Inflammatory macrophage treated with lipopolysaccharide for 4 hours (primary cell): ENCODE measurements at regions not wholly inside any gene's neighbourhood (a gene's known extent, or its start where the extent isn't known, plus 50 kb on each side); places are given as distances from the start of the nearest gene placed in this dataset.
"Not testable (repeated sequence)": the region's sequence is repeated elsewhere in the genome, so short reads cannot be mapped to it uniquely, and the experiment has no call there.

ENCODE experiments used
- DNase-seq: peaks from one replicate; pipeline ENCODE4 v3.0.0-alpha.2; 2020

GRCh38 chr9:68593760-68594159 lies 53.1 kb upstream of the TMEM252 start:
- not testable (repeated sequence) for DNase-seq

- DNase-seq: no peak
Measured at GRCh38 chr9:68595868-68596267, 55.2 kb upstream of the TMEM252 start.

- DNase-seq: no peak
Measured at GRCh38 chr9:68597362-68597997, 56.8 kb upstream of the TMEM252 start.

GRCh38 chr9:68599826-68600225 lies 59.1 kb upstream of the TMEM252 start:
- no peak for DNase-seq

GRCh38 chr9:68601081-68601480 lies 60.4 kb upstream of the TMEM252 start:
- DNase-seq: no peak

- no peak for DNase-seq
Measured at GRCh38 chr9:68603371-68603770, 62.7 kb upstream of the TMEM252 start.

DNA sequence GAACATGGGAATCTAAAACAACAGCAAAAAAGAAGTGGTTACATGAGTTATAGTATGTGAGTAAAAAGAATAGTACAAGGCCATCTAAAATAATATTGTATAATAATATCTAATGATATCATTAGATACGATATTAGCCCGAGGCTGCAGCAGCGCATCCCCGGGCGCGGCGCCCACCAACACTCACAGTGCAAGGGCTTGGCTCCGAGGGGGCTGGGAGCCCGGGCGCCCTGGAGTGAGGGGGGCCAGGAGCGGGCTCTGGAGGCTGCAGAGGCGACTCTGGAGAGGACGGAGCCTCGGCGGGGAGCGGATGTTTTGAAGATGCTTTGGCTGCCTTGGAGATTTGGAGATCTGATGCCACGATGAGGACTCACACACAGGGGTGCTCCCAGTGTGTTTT lies 68.1 kb upstream of the TMEM252 start:
- no peak for DNase-seq

- no peak for DNase-seq
Measured at GRCh38 chr9:68609901-68610415, 69.3 kb upstream of the TMEM252 start.

GRCh38 chr9:68614121-68614520 lies 73.4 kb upstream of the TMEM252 start:
- DNase-seq: no peak

- not testable (repeated sequence) for DNase-seq
Measured at GRCh38 chr9:68617011-68617410, 76.3 kb upstream of the TMEM252 start.

DNA sequence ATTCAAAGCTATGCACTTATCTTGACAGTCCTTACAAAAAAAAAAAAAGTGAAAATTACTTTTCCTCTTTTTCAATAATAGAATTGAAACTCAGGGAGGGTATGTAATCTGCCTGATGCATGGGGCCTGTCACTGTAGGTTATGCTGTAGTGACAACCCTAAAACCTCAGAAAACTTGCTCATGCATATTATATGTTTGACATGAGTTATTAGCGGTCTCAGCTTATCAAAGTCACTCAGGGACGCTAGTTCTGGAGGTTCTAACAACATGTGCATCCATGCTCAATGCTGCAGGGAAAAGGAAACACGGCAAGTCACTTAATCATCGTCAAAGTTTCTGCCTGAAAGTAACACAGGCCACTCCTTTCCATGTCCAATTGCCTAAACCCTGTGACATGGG lies 78.4 kb upstream of the TMEM252 start:
- no peak for DNase-seq

DNA sequence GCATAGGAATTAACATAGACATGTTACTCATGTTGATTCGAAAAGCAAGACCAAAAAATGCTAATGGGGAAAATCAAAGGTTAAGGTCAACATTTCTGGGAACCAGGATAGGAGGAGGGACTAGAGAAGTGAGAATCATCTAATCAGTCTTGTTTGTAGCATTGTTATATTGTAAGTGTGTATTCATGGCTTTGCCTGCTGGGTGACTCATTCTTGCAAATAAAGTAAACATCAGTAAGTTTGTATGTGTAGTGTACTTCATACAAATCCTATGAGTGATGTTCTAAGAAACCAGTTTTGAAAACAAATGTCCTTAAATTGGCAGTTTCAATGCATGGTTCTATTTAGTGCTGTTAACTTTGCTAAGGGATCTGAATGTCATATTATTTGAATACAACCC lies 79.0 kb upstream of the TMEM252 start:
- DNase-seq: no peak

DNA sequence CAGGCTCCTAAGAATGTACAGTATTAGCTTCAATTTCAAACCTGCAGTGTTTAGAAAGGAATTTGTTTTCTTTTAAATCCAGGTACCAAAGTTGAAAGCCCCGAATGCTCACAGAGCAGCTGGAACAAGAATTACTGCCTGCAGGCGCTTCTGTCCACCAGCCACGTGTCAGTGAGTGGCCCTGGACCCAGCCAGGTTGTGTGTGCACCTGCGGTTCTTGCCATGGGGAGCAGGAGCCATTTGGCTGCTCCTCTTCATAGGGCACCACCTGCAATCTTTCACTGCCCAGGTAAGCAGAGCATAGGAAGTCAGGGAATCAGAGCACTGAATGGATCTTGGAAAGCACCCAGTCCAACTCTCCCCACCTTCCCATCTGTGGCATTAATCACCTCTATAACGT lies 79.5 kb upstream of the PIP5K1B start:
- DNase-seq: no peak

GRCh38 chr9:68626526-68626925 lies 78.5 kb upstream of the PIP5K1B start:
- no peak for DNase-seq

DNA sequence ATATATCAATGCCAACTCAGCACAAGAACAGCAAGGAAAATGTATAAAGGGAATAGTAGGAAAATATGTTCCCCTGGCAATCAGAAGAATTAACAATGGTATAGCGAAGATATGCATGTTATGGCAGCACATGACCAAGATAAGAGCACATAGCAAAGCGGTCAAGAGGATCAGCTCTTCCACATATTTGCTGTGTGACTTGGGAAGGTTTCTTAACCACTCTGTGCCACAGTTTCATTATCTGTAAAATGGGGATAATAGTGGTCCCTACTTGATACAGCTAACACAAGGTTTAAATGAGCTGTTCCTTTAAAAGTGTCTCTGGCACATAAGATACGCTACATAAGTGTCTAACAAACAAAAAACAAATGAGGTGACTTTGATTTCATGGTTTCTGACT lies 77.9 kb upstream of the PIP5K1B start:
- no peak for DNase-seq

GRCh38 chr9:68627594-68627993 lies 77.4 kb upstream of the PIP5K1B start:
- DNase-seq: no peak

DNA sequence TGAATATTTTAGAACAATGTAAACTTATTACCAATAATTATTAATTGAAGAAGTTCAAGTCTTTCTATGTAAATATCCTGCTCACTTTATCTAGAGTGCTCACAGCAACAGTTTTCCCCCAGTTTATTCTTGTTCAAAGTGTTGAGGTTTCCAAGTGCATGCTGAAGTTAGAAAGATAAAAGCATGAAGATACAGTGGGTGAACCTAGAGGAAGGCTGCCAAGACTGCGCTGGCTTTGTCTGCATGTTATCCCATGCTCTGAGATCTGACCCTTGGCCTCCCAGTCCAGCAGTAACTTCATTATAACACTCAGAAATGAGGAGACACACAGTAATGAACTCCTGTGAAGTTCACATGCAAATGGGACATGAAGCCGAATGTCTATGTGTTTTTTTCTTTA lies 76.0 kb upstream of the PIP5K1B start:
- DNase-seq: no peak

- no peak for DNase-seq
Measured at GRCh38 chr9:68631811-68632210, 73.2 kb upstream of the PIP5K1B start.

GRCh38 chr9:68637020-68637419 lies 68.0 kb upstream of the PIP5K1B start:
- no peak for DNase-seq

GRCh38 chr9:68639261-68639660 lies 65.8 kb upstream of the PIP5K1B start:
- not testable (repeated sequence) for DNase-seq

GRCh38 chr9:68640421-68641089 lies 64.5 kb upstream of the PIP5K1B start:
- no peak for DNase-seq

- peak; percentile 13 for DNase-seq
Measured at GRCh38 chr9:68643901-68644809, 60.9 kb upstream of the PIP5K1B start.

DNA sequence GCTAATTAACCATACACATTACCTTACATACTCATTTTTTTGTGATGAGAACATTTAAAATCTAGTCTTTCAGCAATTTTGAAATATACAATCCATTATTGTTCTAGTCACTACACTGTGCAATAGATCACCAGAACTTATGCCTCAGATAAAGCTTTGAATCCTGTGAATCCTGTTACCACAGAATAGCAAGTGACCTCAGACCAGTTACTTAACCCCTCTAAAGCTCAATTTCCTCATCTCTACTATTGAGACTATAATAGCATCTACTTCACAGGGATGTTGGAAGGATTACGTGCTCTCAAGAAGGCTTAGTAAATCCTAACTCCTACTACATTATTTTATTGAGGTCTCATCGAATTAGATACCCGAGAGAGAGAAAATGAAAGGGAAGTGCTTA lies 60.2 kb upstream of the PIP5K1B start:
- peak; percentile 56 for DNase-seq

DNA sequence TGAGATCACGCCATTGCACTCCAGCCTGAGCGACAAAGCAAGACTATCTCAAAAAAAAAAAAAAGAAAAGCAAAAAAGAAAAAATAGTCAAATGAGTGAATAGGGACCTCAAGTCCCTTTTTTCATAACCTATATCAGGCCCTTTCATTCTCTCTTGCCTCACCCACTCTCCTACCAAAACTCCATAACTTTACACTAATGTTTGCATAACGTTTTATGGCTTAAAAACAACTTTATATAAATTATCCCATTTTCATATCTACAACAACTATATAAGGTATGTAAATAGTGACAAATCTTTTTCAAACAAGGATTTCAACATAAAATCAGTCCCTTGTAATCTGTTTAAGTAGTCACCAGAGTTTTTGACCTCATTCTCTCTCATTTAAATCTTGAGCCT lies 56.9 kb upstream of the PIP5K1B start:
- no peak for DNase-seq
